ENCODE measurements at regions not wholly inside any gene's neighbourhood (a gene's known extent, or its start where the extent isn't known, plus 50 kb on each side); places are given as distances from the start of the nearest gene placed in this dataset.

- no peak for DNase-seq
These were observed 71.1 kb downstream of the TMEM114 start for GRCh38 chr16:8519179-8519578.

GRCh38 chr16:8517280-8517679 is 73.0 kb downstream of the TMEM114 start:
- DNase-seq: no peak

- DNase-seq: no peak
These were observed 73.8 kb downstream of the TMEM114 start for GRCh38 chr16:8516471-8516870.

GRCh38 chr16:8512941-8513624 is 77.2 kb downstream of the TMEM114 start:
- no peak for DNase-seq

- DNase-seq: no peak
These were observed 78.8 kb downstream of the TMEM114 start for GRCh38 chr16:8511464-8511863.

- no peak for DNase-seq
These were observed 80.2 kb downstream of the TMEM114 start for GRCh38 chr16:8510160-8510559.

- no peak for DNase-seq
These were observed 84.9 kb downstream of the TMEM114 start for GRCh38 chr16:8505327-8505991.

GRCh38 chr16:8502446-8502845 is 87.9 kb downstream of the TMEM114 start:
- no peak for DNase-seq

- DNase-seq: no peak
These were observed 90.0 kb downstream of the TMEM114 start for GRCh38 chr16:8500351-8500750.

GRCh38 chr16:8496364-8496763 is 93.9 kb downstream of the TMEM114 start:
- DNase-seq: no peak

GRCh38 chr16:8493972-8494371 is 96.3 kb downstream of the TMEM114 start:
- DNase-seq: no peak

- no peak for DNase-seq
These were observed 97.6 kb downstream of the TMEM114 start for GRCh38 chr16:8492690-8493089.

GRCh38 chr16:8489580-8489979 is 100.7 kb downstream of the TMEM114 start:
- DNase-seq: no peak

- DNase-seq: no peak
These were observed 103.3 kb downstream of the TMEM114 start for GRCh38 chr16:8486985-8487384.

GRCh38 chr16:8483396-8483795 is 106.9 kb downstream of the TMEM114 start:
- no peak for DNase-seq

GRCh38 chr16:8481810-8482209 is 108.5 kb downstream of the TMEM114 start:
- DNase-seq: no peak

GRCh38 chr16:8476824-8477223 is 113.5 kb downstream of the TMEM114 start:
- no peak for DNase-seq

- DNase-seq: peak; percentile 4
These were observed 115.7 kb downstream of the TMEM114 start for GRCh38 chr16:8474587-8474986.

- peak; percentile 64 for DNase-seq
These were observed 121.1 kb downstream of the TMEM114 start for GRCh38 chr16:8469102-8469778.

GRCh38 chr16:8464979-8465378 is 125.3 kb downstream of the TMEM114 start:
- no peak for DNase-seq

- no peak for DNase-seq
These were observed 131.1 kb downstream of the TMEM114 start for GRCh38 chr16:8459085-8459733.

- DNase-seq: no peak
These were observed 131.7 kb downstream of the TMEM114 start for GRCh38 chr16:8458481-8459046.

- no peak for DNase-seq
These were observed 137.0 kb downstream of the TMEM114 start for GRCh38 chr16:8453359-8453758.

All from NCI-H82 (cell line).